NCI-H2171 treated with DMSO at 0.1 percent for 48 hours (cell line): ENCODE measurements at regions not wholly inside any gene's neighbourhood (a gene's known extent, or its start where the extent isn't known, plus 50 kb on each side); places are given as distances from the start of the nearest gene placed in this dataset.

Experiments used
- DNase-seq: peaks from one replicate; lab custom pipeline; 2025; lab: John Stamatoyannopoulos, UW

DNA sequence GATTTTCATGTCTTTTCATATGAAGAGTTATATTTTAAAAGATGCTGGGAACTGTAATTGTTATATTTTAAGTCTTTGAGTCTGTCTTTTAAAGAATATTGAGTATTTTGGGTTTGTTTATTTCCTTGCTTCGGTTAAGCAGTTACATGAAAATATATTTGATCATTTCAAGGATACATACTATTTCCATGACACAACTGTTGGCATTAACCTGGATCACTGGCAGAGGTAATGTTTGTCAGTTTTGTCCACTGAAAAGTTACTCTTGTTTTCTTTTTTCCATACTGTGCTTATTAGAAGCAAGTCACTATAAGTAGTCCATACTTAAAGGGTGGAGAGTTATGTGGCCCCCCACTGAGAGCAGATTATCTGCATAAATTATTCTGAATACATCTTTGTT lies 1142.0 kb upstream of the TMEFF2 start:
- DNase-seq, result no peak

DNA sequence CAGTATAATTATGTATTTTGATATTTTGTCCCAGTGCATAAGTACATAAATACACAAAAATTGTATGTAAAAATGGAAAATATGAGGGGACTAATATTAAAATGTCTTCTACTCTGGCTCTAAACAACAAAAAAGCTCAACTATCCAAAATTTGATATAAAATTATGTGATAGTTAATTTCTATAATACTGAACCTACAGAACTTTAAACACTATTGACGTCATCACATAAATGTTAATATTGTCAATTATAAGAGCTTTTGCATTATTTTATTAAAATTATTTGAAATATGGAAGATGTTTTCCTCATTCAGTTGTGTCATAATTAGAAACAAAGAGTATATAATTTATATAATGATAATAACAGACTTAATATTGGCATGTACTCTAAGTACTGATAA lies 1139.7 kb upstream of the TMEFF2 start:
- DNase-seq, result no peak

DNA sequence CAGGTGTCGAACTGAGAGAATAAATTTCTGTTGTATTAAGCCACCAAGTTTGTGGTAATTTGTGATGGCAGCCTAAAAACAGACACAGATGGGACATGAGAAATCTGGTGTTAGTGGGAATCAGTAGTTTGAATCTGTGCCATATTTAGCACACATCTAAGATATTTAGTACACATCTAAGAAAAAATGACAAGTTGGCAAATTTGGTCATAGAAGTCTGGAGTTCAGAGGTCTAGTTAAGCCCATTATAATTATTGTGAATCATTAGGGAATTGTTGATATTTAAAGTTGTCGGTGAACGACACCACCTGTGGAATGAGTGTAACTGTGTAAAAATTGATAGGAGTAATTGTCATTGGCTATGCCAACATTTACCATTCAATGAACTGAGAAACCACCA lies 1138.8 kb upstream of the TMEFF2 start:
- no peak for DNase-seq

DNA sequence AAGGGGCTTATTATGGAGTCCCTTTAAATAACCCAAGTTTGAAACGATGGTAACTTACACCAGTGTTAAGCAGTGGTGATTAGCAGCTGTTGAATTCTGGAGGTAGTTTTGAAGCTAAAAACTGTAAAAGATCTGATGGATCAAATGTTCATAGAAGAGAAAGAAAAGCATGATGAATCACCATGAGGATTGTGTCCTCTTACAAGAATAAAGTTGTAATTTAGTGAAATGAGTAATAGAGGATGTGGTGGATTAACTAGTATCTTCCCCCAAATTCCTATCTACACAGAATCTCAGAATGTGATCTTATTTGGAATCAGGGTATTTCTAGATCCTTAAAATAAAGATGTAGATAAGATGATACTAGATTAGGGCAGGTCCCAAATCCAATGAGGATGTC lies 1138.2 kb upstream of the TMEFF2 start:
- no peak for DNase-seq

DNA sequence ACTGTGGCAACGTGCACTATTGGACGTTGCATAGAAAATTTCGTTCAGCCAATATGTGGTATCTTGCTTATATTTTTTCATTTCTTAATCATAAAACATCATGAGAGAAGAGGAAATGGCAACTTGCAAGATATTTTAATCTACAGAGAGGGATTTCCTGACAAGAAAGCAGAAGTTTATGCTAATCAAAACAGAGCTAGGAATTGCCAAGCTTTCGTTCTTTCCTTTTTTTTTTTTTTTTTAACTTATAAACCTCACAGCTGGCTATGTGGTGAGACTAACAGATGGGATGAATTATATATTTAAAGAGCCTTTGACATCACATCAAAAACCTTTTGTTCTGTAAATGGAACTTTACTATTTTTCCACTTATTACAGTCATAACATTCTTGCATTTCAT lies 1136.9 kb upstream of the TMEFF2 start:
- peak; percentile 65 for DNase-seq

DNA sequence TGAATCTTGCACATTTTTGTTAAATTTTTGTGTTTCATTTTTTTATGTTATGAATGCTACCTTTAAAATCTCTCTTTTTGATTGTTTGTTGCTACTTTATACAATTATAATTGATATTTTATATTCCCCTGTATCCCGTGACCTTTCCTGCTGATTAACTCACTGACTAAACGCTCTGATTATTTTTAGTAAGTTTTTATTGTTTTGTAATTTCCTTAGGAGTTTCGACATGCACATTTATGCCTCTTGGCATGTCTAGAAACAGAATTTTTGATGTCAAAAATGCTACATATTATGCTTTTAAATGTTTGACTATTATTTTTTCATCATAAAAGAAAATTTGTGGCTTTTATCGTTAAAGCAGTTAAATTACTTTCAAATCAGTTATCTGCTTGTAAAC lies 1131.6 kb upstream of the TMEFF2 start:
- DNase-seq, result no peak

DNA sequence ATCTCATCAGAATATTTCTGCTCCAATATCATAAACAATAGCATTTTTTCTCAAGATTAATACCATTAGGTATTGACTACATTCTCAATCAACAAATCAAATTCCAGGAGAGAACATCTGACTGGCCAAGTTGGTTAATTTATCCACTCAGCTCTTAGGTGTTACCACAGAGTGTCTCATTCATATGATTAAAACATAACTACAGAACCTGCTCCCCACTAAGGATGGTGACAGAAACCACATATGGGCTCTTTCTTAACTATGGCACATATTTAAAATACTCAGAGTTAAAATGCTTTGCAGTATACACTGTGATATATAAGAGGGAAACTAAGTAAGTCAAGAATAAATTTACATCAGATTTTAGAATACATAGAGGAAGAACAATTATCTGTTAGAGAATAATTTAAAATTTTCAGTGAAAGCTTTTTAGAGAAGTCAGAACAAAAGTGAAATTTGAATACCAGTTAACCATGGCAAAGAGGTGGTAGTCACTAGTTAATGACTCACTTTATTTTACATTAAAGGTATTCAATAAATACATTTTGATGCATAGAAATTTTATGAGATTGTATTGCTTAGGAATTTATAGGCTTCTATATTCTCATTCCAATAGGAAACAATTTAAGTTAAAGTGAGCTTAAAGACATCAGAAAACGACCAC lies 1120.8 kb upstream of the TMEFF2 start:
- no peak for DNase-seq

DNA sequence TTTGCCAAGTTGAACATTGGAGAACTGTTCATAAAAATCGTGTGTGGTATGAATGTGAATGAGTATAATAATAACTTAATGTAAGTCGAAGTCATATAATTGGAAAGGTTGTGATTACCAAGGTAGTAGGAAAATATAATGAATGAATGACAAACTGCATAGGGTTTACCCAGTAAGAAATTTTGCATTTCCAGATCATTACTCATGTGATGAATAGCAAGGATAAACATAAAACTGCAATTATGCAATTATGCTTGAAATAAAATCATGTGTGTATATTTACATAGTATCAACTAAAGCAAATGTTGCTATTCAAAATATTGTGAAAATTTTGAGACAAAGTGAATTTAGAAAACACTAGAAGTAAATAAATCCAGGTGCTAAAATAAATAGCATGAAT lies 1108.7 kb upstream of the TMEFF2 start:
- no peak for DNase-seq

DNA sequence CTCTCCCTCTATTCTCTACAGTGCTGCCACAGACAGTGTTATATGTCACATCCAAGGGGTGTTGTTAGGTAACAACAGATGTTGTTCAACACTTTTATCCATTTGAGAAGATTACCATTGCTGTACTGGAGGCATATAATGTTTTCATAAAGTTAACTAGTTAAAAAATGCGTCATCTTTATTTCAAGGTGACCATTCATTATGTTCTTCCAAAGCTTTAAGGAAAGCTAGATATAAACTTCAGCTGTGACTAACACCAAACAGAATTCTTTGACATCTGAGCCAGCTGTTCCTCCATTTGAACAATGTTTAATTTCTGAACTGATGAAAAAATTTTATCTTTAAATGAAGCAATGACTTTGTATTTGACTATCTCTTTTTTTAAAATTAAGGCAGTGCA lies 1099.6 kb upstream of the TMEFF2 start:
- DNase-seq, result no peak

DNA sequence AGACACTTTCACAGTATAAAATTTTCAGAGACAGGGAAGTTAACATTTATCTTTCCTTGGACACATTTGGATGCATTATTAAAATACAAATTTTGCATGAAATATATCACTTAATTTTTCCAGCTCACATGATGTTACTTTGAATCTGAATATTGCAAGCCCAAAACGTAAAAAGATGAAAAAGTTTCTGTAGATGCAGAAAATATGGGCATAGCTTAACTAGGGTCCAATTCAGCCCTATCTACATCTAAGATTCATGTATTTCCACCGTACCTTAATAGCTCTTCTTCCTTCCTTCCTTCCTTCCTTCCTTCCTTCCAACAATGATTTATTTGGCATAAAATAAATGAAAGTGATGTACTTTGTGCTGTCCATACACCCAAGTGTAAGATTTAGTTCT lies 1084.6 kb upstream of the TMEFF2 start:
- DNase-seq, result no peak

DNA sequence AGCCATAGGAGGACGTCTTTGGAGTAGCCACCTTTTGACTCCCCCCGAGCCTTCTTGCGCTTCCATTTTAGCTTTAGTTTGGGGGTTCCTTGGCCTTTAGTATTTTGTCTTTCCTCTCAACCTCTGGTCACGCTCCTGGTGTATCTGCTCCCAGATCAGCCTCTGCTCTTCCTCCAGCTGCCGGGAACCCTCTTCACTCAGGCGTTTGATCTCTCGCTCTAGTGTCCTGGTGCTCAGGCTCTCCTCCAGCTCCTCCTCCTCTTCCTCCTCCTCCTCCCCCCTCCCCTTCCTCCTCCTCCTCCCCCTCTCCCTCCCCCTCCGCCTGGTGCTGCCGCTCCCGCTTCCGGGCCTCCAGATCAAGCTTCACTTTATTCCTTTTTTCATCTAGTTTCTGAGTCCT lies 1082.3 kb upstream of the TMEFF2 start:
- no peak for DNase-seq

DNA sequence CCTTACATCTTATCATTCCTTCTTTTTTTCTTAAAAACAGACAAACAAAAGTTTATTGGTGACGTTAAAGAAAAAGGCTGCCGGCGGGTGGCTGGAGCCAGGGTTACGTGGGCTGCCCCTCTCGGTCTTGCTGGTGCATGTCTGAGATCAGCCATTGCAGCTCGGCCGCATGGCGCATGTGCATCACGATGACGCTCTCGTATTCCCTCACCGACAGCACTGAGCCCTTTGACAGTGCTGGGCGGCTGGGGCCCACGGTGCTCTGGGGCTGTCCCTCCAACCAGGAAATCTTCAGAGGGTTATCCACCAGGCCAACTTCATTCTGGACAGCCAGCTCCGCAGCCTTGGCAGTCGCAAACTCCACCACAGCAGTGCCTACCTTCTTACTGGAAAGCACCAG lies 1081.8 kb upstream of the TMEFF2 start:
- no peak for DNase-seq

DNA sequence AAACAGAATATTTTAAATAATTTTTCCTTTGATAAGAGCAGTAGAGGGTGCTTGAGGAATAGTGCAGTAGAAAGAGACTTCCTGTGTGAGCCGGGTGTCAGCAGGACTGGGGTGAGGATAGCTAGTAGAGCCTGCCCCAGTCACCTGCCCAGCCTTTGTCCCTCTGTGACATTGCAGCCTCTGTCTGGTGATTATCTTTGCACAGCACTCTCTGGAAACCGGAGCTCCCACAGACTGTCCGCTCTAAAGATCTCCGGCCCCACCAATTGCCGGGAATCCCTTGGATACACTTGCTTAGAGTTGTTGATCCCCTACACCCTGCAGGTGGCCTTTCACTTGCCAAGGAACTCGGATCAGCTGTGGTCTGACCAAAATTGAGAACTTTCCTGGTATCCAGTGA lies 1081.3 kb upstream of the TMEFF2 start:
- no peak for DNase-seq

DNA sequence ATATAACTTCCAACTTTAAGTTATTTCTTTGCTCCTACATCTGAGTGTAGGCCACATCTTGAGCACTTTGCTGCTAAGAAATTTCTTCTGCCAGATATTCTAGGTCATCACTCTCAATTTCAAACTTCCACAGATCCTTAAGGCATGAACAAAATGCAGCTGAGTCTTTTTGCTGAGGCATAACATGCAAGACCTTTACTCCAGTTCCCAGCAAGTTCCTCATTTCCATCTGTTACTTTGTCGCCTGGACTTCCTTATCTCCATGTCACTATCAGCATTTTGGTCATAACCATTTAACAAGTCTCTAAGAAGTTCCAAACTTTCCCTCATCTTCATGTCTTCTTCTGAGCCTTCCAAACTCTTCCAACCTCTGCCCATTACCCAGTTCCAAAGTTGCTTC lies 1077.3 kb upstream of the TMEFF2 start:
- no peak for DNase-seq

DNA sequence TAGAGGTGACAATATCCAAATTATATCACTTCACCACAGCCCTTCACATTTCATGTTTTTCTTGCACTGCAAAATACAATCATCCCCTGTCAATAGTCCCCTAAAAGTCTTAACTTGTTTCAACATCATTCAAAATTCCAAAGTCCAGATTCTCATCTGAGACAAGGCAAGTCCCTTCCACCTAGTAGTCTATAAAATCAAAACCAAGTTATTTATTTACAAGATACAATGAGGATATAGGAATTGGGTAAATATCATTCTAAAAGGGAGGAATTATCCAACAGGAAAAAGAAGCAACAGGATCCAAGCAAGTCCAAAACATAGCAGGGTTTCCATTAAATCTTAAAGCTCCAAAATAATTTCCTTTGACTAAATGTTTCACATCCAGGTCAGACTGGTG lies 1076.1 kb upstream of the TMEFF2 start:
- DNase-seq, result no peak

DNA sequence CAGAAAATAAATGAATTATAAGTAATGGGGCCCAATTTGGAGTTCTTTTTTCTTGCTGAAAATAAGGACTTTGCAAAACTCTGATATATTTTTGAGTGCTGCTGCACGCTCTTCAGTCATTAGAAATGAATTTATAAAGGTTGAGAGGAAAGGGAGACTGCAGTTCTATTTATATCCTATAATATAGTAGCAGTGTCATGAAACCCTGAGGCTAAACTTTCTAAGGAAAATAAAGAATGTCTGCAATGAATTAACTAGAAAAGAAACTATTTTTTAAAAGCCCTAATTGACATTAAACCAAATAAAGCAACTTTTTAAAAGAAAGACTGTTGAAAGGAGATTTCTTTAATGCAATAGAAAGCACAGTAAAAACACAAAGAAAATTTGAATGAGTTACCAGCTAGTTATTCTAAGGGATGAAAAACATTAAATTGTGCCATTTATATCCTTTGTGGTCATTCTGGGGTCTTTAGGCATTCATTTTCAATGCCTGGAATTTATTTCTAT lies 1072.8 kb upstream of the TMEFF2 start:
- DNase-seq, result no peak

DNA sequence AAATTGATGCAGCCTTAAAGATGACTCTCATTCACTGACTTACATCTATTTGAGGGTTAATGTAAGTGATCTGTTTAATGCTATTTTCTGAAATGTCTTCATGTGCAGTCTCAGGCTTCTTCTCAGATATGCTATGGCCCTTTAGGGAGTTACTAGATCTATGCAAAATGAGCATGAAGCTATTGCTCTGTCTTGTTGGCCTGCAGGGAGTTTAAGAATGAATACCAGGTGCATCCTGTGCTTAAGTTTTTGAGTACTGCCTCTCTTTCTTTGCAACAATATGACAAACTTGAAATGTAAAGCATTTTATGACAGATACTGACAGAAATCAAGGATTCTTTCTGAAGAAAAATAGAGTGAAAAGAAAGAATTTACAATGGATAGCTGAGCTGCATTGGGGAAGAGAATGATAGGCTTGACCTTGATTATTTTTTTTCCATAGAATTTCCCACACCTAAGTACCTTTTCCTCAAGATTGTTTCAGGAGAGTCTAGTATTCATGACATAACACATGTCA lies 1058.3 kb upstream of the TMEFF2 start:
- DNase-seq, result peak; percentile 26

DNA sequence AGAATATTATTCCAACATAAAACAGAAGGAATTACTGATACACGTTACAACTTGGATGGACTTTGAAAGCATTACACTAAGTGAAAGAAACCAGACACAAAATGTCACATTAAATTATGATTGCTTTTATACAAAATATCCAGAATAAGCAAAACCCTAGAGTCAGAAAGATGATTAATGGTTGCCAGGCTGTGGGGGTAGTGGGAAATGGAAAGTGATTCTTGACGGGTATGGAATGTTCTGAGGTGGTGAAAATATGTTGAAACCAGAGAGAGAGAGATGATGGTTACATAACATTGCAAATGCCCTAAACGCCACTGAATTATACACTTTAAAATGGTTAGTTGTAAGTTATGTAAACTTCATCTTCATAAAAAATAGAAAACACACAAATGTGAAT lies 1057.2 kb upstream of the TMEFF2 start:
- no peak for DNase-seq

DNA sequence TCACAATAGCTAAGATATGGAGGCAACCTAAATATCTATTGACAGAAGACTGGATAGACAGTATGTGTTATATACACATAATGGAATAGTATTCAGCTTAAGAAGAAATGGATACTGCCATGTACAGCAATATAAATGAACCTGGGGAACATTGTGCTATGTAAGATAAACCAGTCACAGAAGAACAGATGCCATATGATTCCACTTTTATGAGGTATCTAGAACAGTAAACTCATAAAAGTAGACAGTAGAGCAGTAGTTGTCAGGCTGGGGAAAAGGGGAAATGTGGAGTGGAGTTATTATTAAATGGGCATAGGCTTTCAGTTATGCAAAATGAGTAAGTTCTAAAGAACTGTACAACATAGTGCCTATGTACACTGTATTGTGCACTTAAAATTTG lies 1055.7 kb upstream of the TMEFF2 start:
- peak; percentile 21 for DNase-seq

DNA sequence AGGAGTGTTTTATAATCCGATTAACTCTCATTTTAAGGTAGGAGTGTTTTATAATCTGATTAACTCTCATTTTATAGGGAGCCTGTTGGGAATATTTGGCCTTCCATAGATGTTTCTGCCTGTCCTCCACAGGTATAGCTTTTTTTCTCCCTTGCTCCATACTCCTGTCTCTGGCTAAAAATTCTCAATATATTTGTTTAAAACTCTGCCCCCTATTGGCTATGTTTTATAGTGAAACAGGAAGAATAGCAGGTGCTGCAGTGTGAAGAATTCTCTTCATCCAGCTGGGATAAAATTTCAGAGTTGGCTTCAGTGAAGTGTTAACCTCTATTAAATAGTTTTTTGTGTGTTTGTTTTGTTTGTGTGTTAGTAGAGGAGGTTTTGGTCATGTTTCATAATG lies 1046.0 kb upstream of the TMEFF2 start:
- DNase-seq, result no peak

DNA sequence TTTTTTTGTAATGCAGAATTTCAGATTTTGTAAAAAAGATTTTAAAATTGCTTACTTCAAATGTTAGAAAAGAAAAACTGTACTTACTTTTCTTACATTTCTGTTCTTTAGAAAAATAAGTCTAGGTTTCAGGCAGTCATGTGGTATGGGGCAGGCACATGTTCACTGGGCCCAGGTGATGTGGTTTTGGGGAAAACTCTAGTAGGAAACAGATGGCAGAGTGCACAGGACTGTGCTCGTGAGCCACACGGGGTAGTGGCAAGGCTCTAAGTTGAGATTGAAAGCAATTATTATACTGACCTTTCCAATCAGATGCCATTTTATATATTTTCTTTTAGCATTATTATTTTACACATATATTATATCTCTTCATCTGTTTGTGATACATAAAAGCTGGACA lies 1036.9 kb upstream of the TMEFF2 start:
- DNase-seq, result no peak

DNA sequence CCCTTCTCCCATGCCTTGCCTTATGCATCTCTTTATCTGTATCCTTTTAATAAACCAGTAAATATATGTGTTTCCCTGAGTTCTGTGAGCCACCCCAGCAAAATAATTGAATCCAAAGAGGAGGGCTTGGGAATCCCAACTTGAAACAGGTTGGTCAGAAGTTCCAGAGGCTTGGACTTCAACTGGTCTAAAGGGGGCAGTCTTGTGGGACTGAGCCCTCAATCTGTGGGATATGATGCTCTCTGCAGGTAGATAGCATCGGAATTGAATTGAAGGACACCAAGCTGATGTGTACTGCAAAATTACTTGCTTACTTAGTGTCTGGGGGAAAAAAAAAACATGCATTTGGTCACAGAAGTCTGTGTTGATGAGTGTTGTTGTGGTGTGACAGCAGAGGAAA lies 1033.5 kb upstream of the TMEFF2 start:
- no peak for DNase-seq

DNA sequence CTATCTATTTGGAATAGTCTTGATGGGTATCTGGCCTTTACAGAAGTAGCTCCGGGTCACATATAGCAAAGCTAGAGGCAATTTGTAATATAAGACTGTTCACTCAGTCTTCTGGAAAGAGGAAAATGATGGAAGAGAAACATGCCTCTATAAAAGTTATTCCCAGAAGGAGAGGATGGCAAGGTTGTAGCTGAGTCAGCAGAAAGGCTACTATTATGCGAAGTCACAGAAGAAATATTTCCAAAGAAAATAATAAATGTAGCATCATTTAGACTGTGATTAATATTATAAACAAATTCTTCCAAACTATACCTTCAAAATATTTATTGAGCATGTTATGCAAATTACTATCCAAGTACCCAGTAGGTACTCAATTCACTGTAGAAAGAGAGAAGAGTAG lies 1027.7 kb upstream of the TMEFF2 start:
- DNase-seq, result no peak

DNA sequence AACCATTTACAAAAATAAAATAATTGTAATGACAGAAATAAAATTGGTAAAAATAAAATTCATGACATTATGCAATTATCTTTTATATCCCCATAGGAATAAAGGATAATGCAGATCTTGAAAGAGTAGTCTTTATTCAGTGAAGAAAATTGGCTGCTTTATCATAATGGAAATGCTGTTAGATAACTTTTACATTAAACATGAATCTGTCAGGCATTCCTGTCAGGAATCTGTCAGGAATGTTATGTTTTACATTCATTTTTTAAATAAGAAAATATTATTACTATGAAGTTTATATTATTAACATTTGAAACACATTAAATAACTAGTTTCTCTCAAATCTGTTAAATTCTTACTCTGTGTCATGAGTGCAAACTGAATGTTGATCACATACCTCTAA lies 1024.7 kb upstream of the TMEFF2 start:
- DNase-seq, result no peak
